ENCODE measurements at regions not wholly inside any gene's neighbourhood (a gene's known extent, or its start where the extent isn't known, plus 50 kb on each side); places are given as distances from the start of the nearest gene placed in this dataset.

DNA sequence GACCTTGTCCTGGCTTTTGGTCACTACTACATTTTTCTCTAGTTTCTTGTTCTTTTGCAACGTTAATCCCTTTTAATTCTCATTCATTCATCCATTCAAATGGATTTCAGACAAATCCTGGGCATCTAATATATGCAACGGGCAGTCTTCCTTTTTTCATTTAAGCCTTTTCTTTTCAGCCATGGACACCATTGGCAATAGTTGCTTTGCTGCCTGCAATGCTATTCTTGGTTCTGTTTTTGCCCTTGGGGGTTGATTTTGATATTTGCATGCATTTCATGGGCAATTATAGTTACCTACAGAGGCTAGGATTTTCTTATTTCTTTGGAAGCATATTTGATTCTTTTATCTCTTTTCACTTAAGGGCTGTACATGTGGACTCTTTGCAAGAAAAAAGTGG is 180.5 kb upstream of the ARX start:
- CTCF ChIA-PET, result no interaction called here
- H3K4me3 ChIP-seq, result no peak overlapping the region
- TF ChIP-seq ATF7 (IDR thresholded peaks at IDR 0.05; ENCODE audit: low read depth), result no peak
- TF ChIP-seq SIN3A (IDR thresholded peaks at IDR 0.05; ENCODE audit: low read depth, low read length), result no peak
- TF ChIP-seq KDM1A (IDR thresholded peaks at IDR 0.05; ENCODE audit: borderline replicate concordance), result no peak
- no peak overlapping the region for H3K9ac ChIP-seq (ENCODE audit: control insufficient read depth, insufficient read depth, low read length)
- no peaks in the 10 kb centered on the region for H4K20me1 ChIP-seq (ENCODE audit: control insufficient read depth, insufficient read depth)
- RAD21 ChIA-PET (ENCODE audit: unreplicated experiment), result no interaction called here
- H3K4me1 ChIP-seq (ENCODE audit: control insufficient read depth, insufficient read depth, low read length), result no peaks in the 10 kb centered on the region
- BruUV-seq (replicated peaks), result no TSS peak
- ATAC-seq (no peak), FAIRE-seq (no peak), DNase-seq (ENCODE audit: low read depth, low spot score) (no peak)
- H3K27me3 ChIP-seq (replicated peaks in 1 of 2; ENCODE audit: control insufficient read depth in 2 of 2, insufficient read depth in 2 of 2, low read length in 1 of 2), result no peaks in the 10 kb centered on the region; a peak in 1 of 4 replicates
- H2AFZ ChIP-seq (ENCODE audit: control insufficient read depth, low read depth, low read length), result no peak overlapping the region
- intact Hi-C loops (cut with micrococcal nuclease; ENCODE audit: unreplicated experiment) (no loop called here), in situ Hi-C loops (cut with MboI) (no loop called here)
- H3K4me2 ChIP-seq (ENCODE audit: control insufficient read depth, insufficient read depth), result no peak overlapping the region
- SMC1A ChIA-PET (ENCODE audit: uncharacterized antibody, unreplicated experiment), result no interaction called here
- H3K9me3 ChIP-seq (replicated peaks; ENCODE audit: control insufficient read depth, insufficient read depth, low read length), result no peaks in the 10 kb centered on the region
- no peaks in the 10 kb centered on the region for H3K79me2 ChIP-seq (ENCODE audit: control insufficient read depth, insufficient read depth, low read length)
- POLR2A ChIA-PET, result interaction anchor here (0.5 kb wide), 1 partner anchor 38 kb away, joined by 5 read pairs; no protein-coding TSS in a partner anchor
- no peaks in the 10 kb centered on the region for H3K36me3 ChIP-seq (ENCODE audit: control insufficient read depth in 2 of 2, insufficient read depth in 2 of 2, low read length in 1 of 2)
- H3K27ac ChIP-seq (ENCODE audit: control insufficient read depth, insufficient read depth), result no peak overlapping the region
- 34% methylated on average over 2 of the region's 2 CpGs for WGBS (ENCODE audit: insufficient coverage, insufficient replicate concordance, low lambda C conversion rate, missing lambda C conversion rate)

DNA sequence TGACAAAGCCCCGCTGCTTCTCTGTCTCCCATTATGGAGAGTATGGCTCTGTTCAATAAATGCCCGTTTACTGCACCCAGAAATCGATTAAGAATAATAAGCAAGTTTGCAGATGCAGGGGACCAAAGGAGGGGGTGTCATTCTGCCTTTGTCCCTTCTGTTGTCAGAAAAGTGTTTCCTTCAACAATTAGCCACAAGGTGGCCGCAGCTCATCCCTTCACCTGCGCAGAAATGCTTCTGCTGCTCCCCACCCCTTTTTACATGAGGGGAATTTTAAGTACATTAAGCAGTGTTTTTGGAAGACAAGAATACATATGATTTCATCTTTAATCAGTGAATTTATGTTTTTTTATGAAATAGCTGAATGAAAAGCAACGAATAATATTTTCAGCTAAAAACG is 175.6 kb upstream of the ARX start:
- H3K4me3 ChIP-seq, result no peak overlapping the region
- H3K9ac ChIP-seq (ENCODE audit: control insufficient read depth, insufficient read depth, low read length), result no peak overlapping the region
- H3K4me2 ChIP-seq (ENCODE audit: control insufficient read depth, insufficient read depth), result no peak overlapping the region
- intact Hi-C loops (cut with micrococcal nuclease; ENCODE audit: unreplicated experiment), result no loop called here
- H2AFZ ChIP-seq (ENCODE audit: control insufficient read depth, low read depth, low read length), result no peak overlapping the region
- RAD21 ChIA-PET (ENCODE audit: unreplicated experiment), result no interaction called here
- no peak for DNase-seq (ENCODE audit: low read depth, low spot score)
- in situ Hi-C loops (cut with MboI), result no loop called here
- SMC1A ChIA-PET (ENCODE audit: uncharacterized antibody, unreplicated experiment), result no interaction called here
- no peaks in the 10 kb centered on the region for H3K9me3 ChIP-seq (replicated peaks; ENCODE audit: control insufficient read depth, insufficient read depth, low read length)
- no peaks in the 10 kb centered on the region for H3K4me1 ChIP-seq (ENCODE audit: control insufficient read depth, insufficient read depth, low read length)
- no peak for ATAC-seq
- no peak for FAIRE-seq
- no peak overlapping the region for H3K27ac ChIP-seq (ENCODE audit: control insufficient read depth, insufficient read depth)
- BruUV-seq (replicated peaks), result no TSS peak
- H3K36me3 ChIP-seq (ENCODE audit: control insufficient read depth in 2 of 2, insufficient read depth in 2 of 2, low read length in 1 of 2), result no peaks in the 10 kb centered on the region
- no peak for TF ChIP-seq GATAD2B (conservative IDR thresholded peaks at IDR 0.05; ENCODE audit: low read depth)
- TF ChIP-seq, protein P1, sequence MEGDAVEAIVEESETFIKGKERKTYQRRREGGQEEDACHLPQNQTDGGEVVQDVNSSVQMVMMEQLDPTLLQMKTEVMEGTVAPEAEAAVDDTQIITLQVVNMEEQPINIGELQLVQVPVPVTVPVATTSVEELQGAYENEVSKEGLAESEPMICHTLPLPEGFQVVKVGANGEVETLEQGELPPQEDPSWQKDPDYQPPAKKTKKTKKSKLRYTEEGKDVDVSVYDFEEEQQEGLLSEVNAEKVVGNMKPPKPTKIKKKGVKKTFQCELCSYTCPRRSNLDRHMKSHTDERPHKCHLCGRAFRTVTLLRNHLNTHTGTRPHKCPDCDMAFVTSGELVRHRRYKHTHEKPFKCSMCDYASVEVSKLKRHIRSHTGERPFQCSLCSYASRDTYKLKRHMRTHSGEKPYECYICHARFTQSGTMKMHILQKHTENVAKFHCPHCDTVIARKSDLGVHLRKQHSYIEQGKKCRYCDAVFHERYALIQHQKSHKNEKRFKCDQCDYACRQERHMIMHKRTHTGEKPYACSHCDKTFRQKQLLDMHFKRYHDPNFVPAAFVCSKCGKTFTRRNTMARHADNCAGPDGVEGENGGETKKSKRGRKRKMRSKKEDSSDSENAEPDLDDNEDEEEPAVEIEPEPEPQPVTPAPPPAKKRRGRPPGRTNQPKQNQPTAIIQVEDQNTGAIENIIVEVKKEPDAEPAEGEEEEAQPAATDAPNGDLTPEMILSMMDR (IDR thresholded peaks at IDR 0.05 in 2 of 3, conservative IDR thresholded peaks at IDR 0.05 in 1 of 3; ENCODE audit: control insufficient read depth in 2 of 3, extremely low read depth in 1 of 3, insufficient read depth in 1 of 3, low read depth in 3 of 3, low read length in 3 of 3), result peak in 1 of 3 experiments; percentile 15; a peak in 1 of 6 replicates
- TF ChIP-seq NBN (IDR thresholded peaks at IDR 0.05), result no peak
- no peaks in the 10 kb centered on the region for H3K79me2 ChIP-seq (ENCODE audit: control insufficient read depth, insufficient read depth, low read length)
- CTCF ChIA-PET, result interaction anchor here (0.6 to 1.1 kb wide), 2 partner anchors 84 to 124 kb away, joined by 3 read pairs; no protein-coding TSS in a partner anchor
- H4K20me1 ChIP-seq (ENCODE audit: control insufficient read depth, insufficient read depth), result no peaks in the 10 kb centered on the region
- H3K27me3 ChIP-seq (replicated peaks in 1 of 2; ENCODE audit: control insufficient read depth in 2 of 2, insufficient read depth in 2 of 2, low read length in 1 of 2), result no peaks in the 10 kb centered on the region; a peak in 1 of 4 replicates
- POLR2A ChIA-PET, result no interaction called here
- 18% methylated on average over 7 of the region's 7 CpGs for WGBS (ENCODE audit: insufficient coverage, insufficient replicate concordance, low lambda C conversion rate, missing lambda C conversion rate)
